H1 (cell line): ENCODE measurements at regions not wholly inside any gene's neighbourhood (a gene's known extent, or its start where the extent isn't known, plus 50 kb on each side); places are given as distances from the start of the nearest gene placed in this dataset.

Experiments
- CTCF ChIA-PET: fragments of 300-600 bp; sonication (Branson Sonifier 250); formaldehyde crosslinking; loops from one replicate; lab custom pipeline; 2021; ENCODE audit not compliant: partially characterized antibody; lab: Charles Lee
- POLR2A ChIA-PET: fragments of 300-600 bp; sonication (Branson Sonifier 250); formaldehyde crosslinking; loops from one replicate; lab custom pipeline; 2021; ENCODE audit warnings: inconsistent platforms; ENCODE audit not compliant: partially characterized antibody; lab: Charles Lee
- DNase-seq, 2 experiments: peaks; one replicate each; pipeline versions ENCODE4 v3.0.0 to v3.0.0-alpha.2; 2010 to 2022; ENCODE audit warnings: low spot score in 2 of 2, low read depth in 1 of 2, mixed read lengths in 1 of 2
- FAIRE-seq: peaks from 2 replicates; lab custom pipeline; 2011; peaks lifted over from hg19 to GRCh38; lab: Jason Lieb, UNC
- H2AFZ ChIP-seq: 2 replicates; pipeline ENCODE4 v1.8.1; 2012; ENCODE audit warnings: low read length, inconsistent platforms
- H2AK5ac ChIP-seq: 2 replicates; pipeline ENCODE4 v1.6.1; 2013; ENCODE audit warnings: low read depth, low read length
- H2BK120ac ChIP-seq: replicated peaks from 2 replicates; pipeline ENCODE3; 2013; ENCODE audit warnings: low read depth, low read length, inconsistent platforms
- H2BK12ac ChIP-seq: 2 replicates; pipeline ENCODE4 v1.6.1; 2013; ENCODE audit warnings: low read depth, low read length
- H2BK15ac ChIP-seq: 2 replicates; pipeline ENCODE4 v1.6.1; 2013; ENCODE audit warnings: low read length
- H2BK20ac ChIP-seq: 2 replicates; pipeline ENCODE4 v1.6.1; 2013; ENCODE audit warnings: low read length
- H2BK5ac ChIP-seq: 2 replicates; pipeline ENCODE4 v1.6.1; 2013; ENCODE audit warnings: low read depth, low read length
- H3K14ac ChIP-seq: 2 replicates; pipeline ENCODE4 v1.6.1; 2013; ENCODE audit warnings: inconsistent platforms; ENCODE audit not compliant: insufficient read length
- H3K18ac ChIP-seq: 2 replicates; pipeline ENCODE4 v1.6.1; 2013; ENCODE audit warnings: low read length; ENCODE audit errors: extremely low read depth
- H3K23ac ChIP-seq: 2 replicates; pipeline ENCODE4 v1.6.1; 2013; ENCODE audit warnings: inconsistent platforms; ENCODE audit not compliant: insufficient read length
- H3K23me2 ChIP-seq: 2 replicates; pipeline ENCODE4 v1.6.1; 2013; ENCODE audit warnings: low read depth, low read length
- H3K27ac ChIP-seq: 2 replicates; pipeline ENCODE4 v1.6.1; 2011; ENCODE audit warnings: low read depth, low read length, inconsistent platforms
- H3K27me3 ChIP-seq, 4 experiments: replicated peaks in 1 of 4; 1 replicate in 1 of 4; 2 replicates in 3 of 4; pipeline versions ENCODE4 v1.6.1 to v1.8.1; 2011 to 2013; ENCODE audit warnings: low read length in 3 of 4, mild to moderate bottlenecking in 3 of 4, inconsistent platforms in 2 of 4, mixed read lengths in 2 of 4, moderate library complexity in 1 of 4; ENCODE audit not compliant: control insufficient read depth in 3 of 4, insufficient read depth in 3 of 4; ENCODE audit errors: extremely low read depth in 1 of 4
- H3K36me3 ChIP-seq, 4 experiments: 2 replicates each; pipeline versions ENCODE4 v1.6.1 to v1.8.1; 2011 to 2013; ENCODE audit warnings: mild to moderate bottlenecking in 4 of 4, low read length in 3 of 4, moderate library complexity in 2 of 4, control low read depth in 1 of 4, inconsistent platforms in 1 of 4; ENCODE audit not compliant: insufficient read depth in 4 of 4, control insufficient read depth in 2 of 4
- H3K4ac ChIP-seq: replicated peaks from 2 replicates; pipeline ENCODE3; 2013; ENCODE audit warnings: low read length, low read depth, mixed read lengths, inconsistent platforms; ENCODE audit not compliant: insufficient read length
- H3K4me1 ChIP-seq, 4 experiments: replicated peaks in 1 of 4; 1 replicate in 1 of 4; 2 replicates in 3 of 4; pipeline versions ENCODE4 v1.6.1 to v1.8.1; 2011 to 2013; ENCODE audit warnings: low read length in 3 of 4, inconsistent platforms in 2 of 4, mixed read lengths in 1 of 4; ENCODE audit not compliant: insufficient read depth in 4 of 4, control insufficient read depth in 3 of 4
- H3K4me2 ChIP-seq, 2 experiments: 2 replicates each; pipeline versions ENCODE4 v1.6.1 to v1.8.1; 2011 to 2013; ENCODE audit warnings: low read depth in 2 of 2, low read length in 2 of 2, control low read depth in 1 of 2, inconsistent platforms in 1 of 2, mild to moderate bottlenecking in 1 of 2; ENCODE audit not compliant: insufficient read depth in 1 of 2
- H3K4me3 ChIP-seq, 4 experiments: fragments of 200-600, 300-600 bp in 1 of 4; sonication (generic), shearing (Covaris generic), sonication (Bioruptor Twin) in 1 of 4; 2 replicates each; pipeline versions ENCODE4 v1.5.1 to v1.8.1; 2011 to 2016; ENCODE audit warnings: low read length in 4 of 4, low read depth in 3 of 4, control low read depth in 2 of 4, inconsistent platforms in 2 of 4, mild to moderate bottlenecking in 2 of 4, mixed read lengths in 1 of 4, moderate library complexity in 1 of 4; ENCODE audit not compliant: insufficient read depth in 2 of 4; ENCODE audit errors: extremely low read depth in 1 of 4
- H3K56ac ChIP-seq: replicated peaks from 2 replicates; pipeline ENCODE3; 2013; ENCODE audit warnings: low read depth, mild to moderate bottlenecking, mixed read lengths, low read length, inconsistent platforms; ENCODE audit not compliant: insufficient read length
- H3K79me1 ChIP-seq: 2 replicates; pipeline ENCODE4 v1.6.1; 2013; ENCODE audit warnings: low read depth, low read length, control low read depth
- H3K79me2 ChIP-seq, 2 experiments: 2 replicates each; pipeline versions ENCODE4 v1.6.1 to v1.8.1; 2012 to 2013; ENCODE audit warnings: low read length in 2 of 2, mild to moderate bottlenecking in 2 of 2, inconsistent platforms in 1 of 2; ENCODE audit not compliant: insufficient read depth in 2 of 2, control insufficient read depth in 1 of 2
- H3K9ac ChIP-seq, 4 experiments: replicated peaks in 1 of 4; 1 replicate in 1 of 4; 2 replicates in 3 of 4; pipeline versions ENCODE4 v1.6.1 to v1.8.1; 2011 to 2013; ENCODE audit warnings: low read depth in 3 of 4, low read length in 3 of 4, control low read depth in 2 of 4, mild to moderate bottlenecking in 2 of 4, moderate library complexity in 2 of 4, inconsistent platforms in 1 of 4; ENCODE audit errors: extremely low read depth in 1 of 4
- H3K9me3 ChIP-seq, 2 experiments: 2 replicates each; pipeline versions ENCODE4 v1.6.1 to v1.8.1; 2012 to 2013; ENCODE audit warnings: mild to moderate bottlenecking in 2 of 2, moderate library complexity in 2 of 2, control low read depth in 1 of 2, inconsistent platforms in 1 of 2, low read depth in 1 of 2, low read length in 1 of 2, mixed read lengths in 1 of 2; ENCODE audit not compliant: insufficient read depth in 2 of 2
- H4K20me1 ChIP-seq, 2 experiments: replicated peaks in 1 of 2; 2 replicates each; pipeline versions ENCODE3 to v1.8.1; 2011 to 2013; ENCODE audit warnings: inconsistent platforms in 2 of 2, low read length in 2 of 2, mild to moderate bottlenecking in 1 of 2; ENCODE audit not compliant: insufficient read depth in 2 of 2, control insufficient read depth in 1 of 2
- H4K5ac ChIP-seq: 2 replicates; pipeline ENCODE4 v1.6.1; 2013; ENCODE audit warnings: low read length, low read depth, mixed read lengths, inconsistent platforms; ENCODE audit not compliant: insufficient read length
- H4K8ac ChIP-seq: 2 replicates; pipeline ENCODE4 v1.8.0; 2013; ENCODE audit warnings: mild to moderate bottlenecking, moderate library complexity, low read length, inconsistent platforms; ENCODE audit not compliant: insufficient read depth; ENCODE audit errors: extremely low read depth
- H4K91ac ChIP-seq: replicated peaks from 2 replicates; pipeline ENCODE3; 2013; ENCODE audit warnings: low read length, mixed read lengths, inconsistent platforms; ENCODE audit not compliant: insufficient read length
- CBX5 ChIP-seq: fragments of 300-800, 300-1000 bp; sonication (generic); IDR thresholded peaks from 2 replicates; pipeline ENCODE4 v1.7.1; 2016; ENCODE audit warnings: antibody characterized with exemption, low read length, low read depth
- JUN ChIP-seq: IDR thresholded peaks from 2 replicates; pipeline ENCODE4 v1.6.1; 2011; ENCODE audit warnings: low read depth, mild to moderate bottlenecking, improper control_type of control experiment, low read length
- RBBP5 ChIP-seq: IDR thresholded peaks from 2 replicates; pipeline ENCODE4 v1.7.1; 2012; ENCODE audit warnings: low read depth, mild to moderate bottlenecking, inconsistent platforms, low read length, moderate library complexity, borderline replicate concordance
- WGBS, 2 experiments: shearing (Covaris generic) in 1 of 2; methylation state at CpG; one replicate each; pipeline versions ENCODE4 v1.1.6 to v1.1.7; 2013 to 2015; ENCODE audit warnings: low lambda C conversion rate in 2 of 2, mixed read lengths in 2 of 2, inconsistent platforms in 1 of 2, low coverage in 1 of 2, missing lambda C conversion rate in 1 of 2; ENCODE audit not compliant: insufficient replicate concordance in 2 of 2, insufficient coverage in 1 of 2, insufficient read length in 1 of 2; ENCODE audit errors: extremely low coverage in 1 of 2, missing lambda C conversion rate in 1 of 2; 5-methylcytosine and 5-hydroxymethylcytosine counted together
- TF ChIP-seq, protein P1 (sequence below): IDR thresholded peaks from 2 replicates; pipeline ENCODE4 v1.6.1; 2012; ENCODE audit warnings: low read length, inconsistent platforms

DNA sequence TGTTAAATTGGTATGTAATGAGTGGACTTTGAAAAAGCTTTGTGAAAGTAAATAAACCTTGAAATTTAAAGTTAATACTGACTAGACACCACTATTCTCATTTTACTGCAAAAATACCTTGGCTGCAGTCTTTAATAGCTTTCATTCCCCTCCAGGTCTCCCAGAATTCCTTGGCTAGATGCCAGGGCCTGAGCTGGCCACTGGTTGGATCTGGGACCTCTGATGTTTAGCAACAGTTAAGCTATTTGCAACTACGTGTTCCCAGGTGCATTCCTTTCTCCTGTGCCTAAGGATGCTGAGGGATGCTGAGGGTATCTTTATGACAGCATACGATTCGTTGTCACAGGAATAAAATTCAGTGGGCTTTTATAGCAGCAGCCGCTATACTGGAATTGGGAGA, 938.7 kb downstream of the TTLL7 start:
- no peaks in the 10 kb centered on the region for H4K20me1 ChIP-seq
- no peak for DNase-seq
- no peak overlapping the region for H4K8ac ChIP-seq
- no peak overlapping the region for H2BK12ac ChIP-seq
- H3K4ac ChIP-seq = no peak overlapping the region
- no peak overlapping the region for H3K9ac ChIP-seq
- H3K23ac ChIP-seq = no peak overlapping the region
- H2AK5ac ChIP-seq = no peak overlapping the region
- H2BK5ac ChIP-seq = no peak overlapping the region
- no peak overlapping the region for H4K91ac ChIP-seq
- H3K18ac ChIP-seq = no peak overlapping the region
- no peaks in the 10 kb centered on the region for H3K79me2 ChIP-seq
- H3K56ac ChIP-seq = no peak overlapping the region
- POLR2A ChIA-PET = no interaction called here
- H3K23me2 ChIP-seq = no peaks in the 10 kb centered on the region
- no peak for FAIRE-seq
- H3K36me3 ChIP-seq = no peaks in the 10 kb centered on the region
- no peak overlapping the region for H3K14ac ChIP-seq
- no peak for TF ChIP-seq JUN
- TF ChIP-seq, protein P1, sequence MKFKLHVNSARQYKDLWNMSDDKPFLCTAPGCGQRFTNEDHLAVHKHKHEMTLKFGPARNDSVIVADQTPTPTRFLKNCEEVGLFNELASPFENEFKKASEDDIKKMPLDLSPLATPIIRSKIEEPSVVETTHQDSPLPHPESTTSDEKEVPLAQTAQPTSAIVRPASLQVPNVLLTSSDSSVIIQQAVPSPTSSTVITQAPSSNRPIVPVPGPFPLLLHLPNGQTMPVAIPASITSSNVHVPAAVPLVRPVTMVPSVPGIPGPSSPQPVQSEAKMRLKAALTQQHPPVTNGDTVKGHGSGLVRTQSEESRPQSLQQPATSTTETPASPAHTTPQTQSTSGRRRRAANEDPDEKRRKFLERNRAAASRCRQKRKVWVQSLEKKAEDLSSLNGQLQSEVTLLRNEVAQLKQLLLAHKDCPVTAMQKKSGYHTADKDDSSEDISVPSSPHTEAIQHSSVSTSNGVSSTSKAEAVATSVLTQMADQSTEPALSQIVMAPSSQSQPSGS = no peak
- no peak for TF ChIP-seq RBBP5
- no peak for TF ChIP-seq CBX5
- CTCF ChIA-PET = no interaction called here
- H3K9me3 ChIP-seq = no peaks in the 10 kb centered on the region
- peaks cover 0 to 2% (median 0%) of the 10 kb centered on the region in 4 experiments; a peak in 1 of 7 replicates for H3K4me1 ChIP-seq
- no peak overlapping the region for H4K5ac ChIP-seq
- H2BK120ac ChIP-seq = no peak overlapping the region
- no peak overlapping the region for H2BK15ac ChIP-seq
- H3K27ac ChIP-seq = no peak overlapping the region
- H3K4me2 ChIP-seq = no peak overlapping the region
- H3K27me3 ChIP-seq = no peaks in the 10 kb centered on the region
- no peak overlapping the region for H2AFZ ChIP-seq
- 86% methylated on average over 4 of the region's 4 CpGs; no CpG with 5 or more reads in 1 of the 2 experiments for WGBS, 2 experiments
- H3K4me3 ChIP-seq = no peak overlapping the region
- H2BK20ac ChIP-seq = no peak overlapping the region
- no peaks in the 10 kb centered on the region; the same call in 1 of the 2 replicates for H3K79me1 ChIP-seq
